Left ventricle myocardium inferior (tissue), 1 donor: ENCODE measurements at regions not wholly inside any gene's neighbourhood (a gene's known extent, or its start where the extent isn't known, plus 50 kb on each side); places are given as distances from the start of the nearest gene placed in this dataset.

Source experiments
- DNase-seq: peaks from one replicate; pipeline ENCODE4 v3.0.0-alpha.2; 2020
- H3K27ac ChIP-seq: fragments of 200-600 bp; replicated peaks from 2 replicates; pipeline ENCODE4 v1.8.0; 2021
- H3K27me3 ChIP-seq: fragments of 200-600 bp; 2 replicates; pipeline ENCODE4 v1.8.0; 2021; ENCODE audit warnings: low read depth
- H3K36me3 ChIP-seq: fragments of 200-600 bp; 2 replicates; pipeline ENCODE4 v1.8.0; 2021
- H3K4me1 ChIP-seq: fragments of 200-600 bp; 2 replicates; pipeline ENCODE4 v1.8.0; 2021
- H3K4me3 ChIP-seq: fragments of 200-600 bp; 2 replicates; pipeline ENCODE4 v1.8.0; 2021; ENCODE audit warnings: mild to moderate bottlenecking, moderate library complexity
- H3K9me3 ChIP-seq: fragments of 200-600 bp; replicated peaks from 2 replicates; pipeline ENCODE4 v1.8.0; 2021
- CTCF ChIP-seq: fragments of 200-600 bp; IDR thresholded peaks from 2 replicates; pipeline ENCODE4 v1.8.0; 2021; ENCODE audit warnings: antibody characterized with exemption, mild to moderate bottlenecking, borderline replicate concordance
- intact Hi-C: fragments of 100-400 bp; cut with micrococcal nuclease; formaldehyde crosslinking; loops from one replicate; pipeline ENCODE4 v1.11.0; 2022
- donor health status: DM: no; HTN: yes; CAD: no; lungs with severe emphysema.

- no peak overlapping the region for H3K27ac ChIP-seq
- no peak overlapping the region for H3K4me3 ChIP-seq
- no peaks in the 10 kb centered on the region for H3K4me1 ChIP-seq
- peaks cover 13% of the 10 kb centered on the region for H3K9me3 ChIP-seq
- no peak for DNase-seq
- no peaks in the 10 kb centered on the region for H3K27me3 ChIP-seq
- intact Hi-C loops: no loop called here
- no peaks in the 10 kb centered on the region for H3K36me3 ChIP-seq
- no peak for TF ChIP-seq CTCF
These were observed 109.1 kb downstream of the MACIR start for GRCh38 chr5:103367702-103368101.

- no peak for TF ChIP-seq CTCF
- no peak for DNase-seq
- intact Hi-C loops: no loop called here
- Histone ChIP-seq H3K9me3 (peaks cover 13% of the 10 kb centered on the region), H3K36me3 (no peaks in the 10 kb centered on the region), H3K4me3 (no peak overlapping the region), H3K27me3 (no peaks in the 10 kb centered on the region), H3K4me1 (no peaks in the 10 kb centered on the region), H3K27ac (no peak overlapping the region)
These were observed 108.5 kb downstream of the MACIR start for GRCh38 chr5:103366918-103367549.

GRCh38 chr5:103364074-103364473, 105.5 kb downstream of the MACIR start:
- Histone ChIP-seq H3K4me1 (no peaks in the 10 kb centered on the region), H3K9me3 (peaks cover 13% of the 10 kb centered on the region), H3K27me3 (no peaks in the 10 kb centered on the region), H3K4me3 (no peak overlapping the region), H3K27ac (no peak overlapping the region), H3K36me3 (no peaks in the 10 kb centered on the region)
- DNase-seq: no peak
- intact Hi-C loops: no loop called here
- TF ChIP-seq CTCF: no peak

GRCh38 chr5:103362211-103362610, 103.6 kb downstream of the MACIR start:
- Histone ChIP-seq H3K4me3 (no peak overlapping the region), H3K9me3 (no peaks in the 10 kb centered on the region), H3K27me3 (no peaks in the 10 kb centered on the region), H3K36me3 (no peaks in the 10 kb centered on the region), H3K4me1 (peaks cover 11% of the 10 kb centered on the region), H3K27ac (no peak overlapping the region)
- intact Hi-C loops: no loop called here
- no peak for DNase-seq
- no peak for TF ChIP-seq CTCF

GRCh38 chr5:103360475-103360874, 101.9 kb downstream of the MACIR start:
- Histone ChIP-seq H3K36me3 (no peaks in the 10 kb centered on the region), H3K27me3 (no peaks in the 10 kb centered on the region), H3K9me3 (no peaks in the 10 kb centered on the region), H3K27ac (no peak overlapping the region), H3K4me3 (no peak overlapping the region), H3K4me1 (peaks cover 23% of the 10 kb centered on the region)
- TF ChIP-seq CTCF: no peak
- intact Hi-C loops: no loop called here
- no peak for DNase-seq
